A204.1 (cell line): ENCODE measurements at regions not wholly inside any gene's neighbourhood (a gene's known extent, or its start where the extent isn't known, plus 50 kb on each side); places are given as distances from the start of the nearest gene placed in this dataset.

ENCODE experiments used
- FAIRE-seq: peaks from 2 replicates; lab custom pipeline; 2012; peaks lifted over from hg19 to GRCh38; lab: Jason Lieb, UNC

- no peak for FAIRE-seq
Measured at GRCh38 chr15:97836003-97836402, 124.5 kb upstream of the ARRDC4 start.

- FAIRE-seq, result no peak
Measured at GRCh38 chr15:97837896-97838295, 122.6 kb upstream of the ARRDC4 start.

GRCh38 chr15:97838606-97839210 lies 121.8 kb upstream of the ARRDC4 start:
- FAIRE-seq, result no peak

- no peak for FAIRE-seq
Measured at GRCh38 chr15:97840501-97840900, 120.0 kb upstream of the ARRDC4 start.

GRCh38 chr15:97841558-97841957 lies 118.9 kb upstream of the ARRDC4 start:
- FAIRE-seq, result no peak

- no peak for FAIRE-seq
Measured at GRCh38 chr15:97849183-97849582, 111.3 kb upstream of the ARRDC4 start.

GRCh38 chr15:97858296-97858695 lies 102.2 kb upstream of the ARRDC4 start:
- no peak for FAIRE-seq

- FAIRE-seq, result no peak
Measured at GRCh38 chr15:97861529-97862260, 98.8 kb upstream of the ARRDC4 start.

GRCh38 chr15:97866959-97867358 lies 93.5 kb upstream of the ARRDC4 start:
- FAIRE-seq, result no peak

GRCh38 chr15:97867870-97868269 lies 92.6 kb upstream of the ARRDC4 start:
- no peak for FAIRE-seq

- FAIRE-seq, result no peak
Measured at GRCh38 chr15:97868981-97869380, 91.5 kb upstream of the ARRDC4 start.

GRCh38 chr15:97870771-97871170 lies 89.7 kb upstream of the ARRDC4 start:
- no peak for FAIRE-seq

- no peak for FAIRE-seq
Measured at GRCh38 chr15:97874139-97874538, 86.4 kb upstream of the ARRDC4 start.

- FAIRE-seq, result no peak
Measured at GRCh38 chr15:97875025-97875512, 85.4 kb upstream of the ARRDC4 start.

GRCh38 chr15:97875513-97876280 lies 84.8 kb upstream of the ARRDC4 start:
- no peak for FAIRE-seq

- no peak for FAIRE-seq
Measured at GRCh38 chr15:97876281-97876675, 84.2 kb upstream of the ARRDC4 start.

- FAIRE-seq, result no peak
Measured at GRCh38 chr15:97881346-97881965, 79.0 kb upstream of the ARRDC4 start.

- no peak for FAIRE-seq
Measured at GRCh38 chr15:97884513-97885131, 75.9 kb upstream of the ARRDC4 start.

GRCh38 chr15:97890307-97890706 lies 70.2 kb upstream of the ARRDC4 start:
- FAIRE-seq, result no peak

- FAIRE-seq, result no peak
Measured at GRCh38 chr15:97892167-97892938, 68.2 kb upstream of the ARRDC4 start.

- no peak for FAIRE-seq
Measured at GRCh38 chr15:97893967-97894366, 66.5 kb upstream of the ARRDC4 start.

- FAIRE-seq, result no peak
Measured at GRCh38 chr15:97899981-97900380, 60.5 kb upstream of the ARRDC4 start.
